Large intestine (tissue), 3 donors: ENCODE measurements at regions not wholly inside any gene's neighbourhood (a gene's known extent, or its start where the extent isn't known, plus 50 kb on each side); places are given as distances from the start of the nearest gene placed in this dataset.

Experiments used
- DNase-seq, 2 donors: peaks; one replicate each; pipeline versions ENCODE4 v3.0.0 to v3.0.0-alpha.2; 2013
- H3K27ac ChIP-seq: one replicate; pipeline ENCODE4 v1.5.1; 2013; ENCODE audit warnings: low read length
- H3K27me3 ChIP-seq: 2 replicates; pipeline ENCODE4 v1.6.1; 2013; ENCODE audit warnings: low read length; ENCODE audit not compliant: control insufficient read depth, insufficient read depth
- H3K36me3 ChIP-seq: 2 replicates; pipeline ENCODE4 v1.6.1; 2013; ENCODE audit warnings: low read length; ENCODE audit not compliant: control insufficient read depth, insufficient read depth
- H3K4me1 ChIP-seq: one replicate; pipeline ENCODE4 v1.6.1; 2013; ENCODE audit warnings: low read length; ENCODE audit not compliant: control insufficient read depth, insufficient read depth
- H3K4me3 ChIP-seq: one replicate; pipeline ENCODE4 v1.5.1; 2013; ENCODE audit warnings: low read length
- H3K9me3 ChIP-seq: one replicate; pipeline ENCODE4 v1.6.1; 2013; ENCODE audit warnings: mild to moderate bottlenecking, low read depth, low read length, moderate library complexity; ENCODE audit not compliant: control insufficient read depth
- WGBS: methylation state at CpG from one replicate; pipeline ENCODE4 v1.1.5; 2013; ENCODE audit warnings: low lambda C conversion rate; ENCODE audit not compliant: insufficient coverage; 5-methylcytosine and 5-hydroxymethylcytosine counted together

DNA sequence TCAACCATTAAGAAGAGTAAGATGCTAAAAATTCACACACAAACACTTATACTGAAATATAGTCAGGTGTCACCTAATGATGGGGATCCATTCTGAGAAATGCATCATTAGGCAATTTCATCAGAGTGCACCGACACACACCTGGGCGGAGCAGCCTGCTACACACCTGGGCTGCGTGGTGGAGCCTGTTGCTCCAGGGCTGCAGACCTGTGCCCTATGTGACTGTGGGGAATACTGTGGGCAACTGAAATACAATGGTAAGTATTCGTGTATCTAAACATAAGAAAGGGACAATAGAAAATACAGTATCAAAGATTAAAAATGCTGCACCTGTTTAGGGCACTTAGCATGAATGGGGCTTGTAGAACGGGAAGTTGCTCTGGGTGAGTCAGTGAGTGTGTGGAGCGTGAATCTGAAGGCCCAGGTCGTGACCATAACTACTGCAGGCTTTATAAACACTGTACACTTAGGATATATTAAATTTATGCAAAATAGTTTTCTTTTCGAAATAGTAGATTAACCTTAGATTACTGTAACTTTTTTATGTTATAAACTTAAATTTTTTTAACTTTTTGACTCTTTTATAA is 124.4 kb upstream of the AFDN start:
- no peaks in the 10 kb centered on the region for H3K9me3 ChIP-seq
- 79% methylated on average over 4 of the region's 8 CpGs for WGBS
- DNase-seq: no peak
- no peak overlapping the region for H3K27ac ChIP-seq
- H3K27me3 ChIP-seq: no peaks in the 10 kb centered on the region
- H3K4me1 ChIP-seq: peaks cover 12% of the 10 kb centered on the region
- H3K36me3 ChIP-seq: no peaks in the 10 kb centered on the region
- no peak overlapping the region for H3K4me3 ChIP-seq

GRCh38 chr6:167703347-167703746 is 123.4 kb upstream of the AFDN start:
- WGBS: no CpG with 5 or more reads among the region's 10 CpGs
- no peak overlapping the region for H3K4me3 ChIP-seq
- no peaks in the 10 kb centered on the region for H3K36me3 ChIP-seq
- DNase-seq: no peak
- peaks cover 12% of the 10 kb centered on the region for H3K4me1 ChIP-seq
- no peaks in the 10 kb centered on the region for H3K27me3 ChIP-seq
- H3K27ac ChIP-seq: no peak overlapping the region
- peaks cover under 1% of the 10 kb centered on the region for H3K9me3 ChIP-seq

- no CpG with 5 or more reads among the region's 10 CpGs for WGBS
- Histone ChIP-seq H3K9me3 (peaks cover 2% of the 10 kb centered on the region), H3K27ac (no peak overlapping the region), H3K27me3 (no peaks in the 10 kb centered on the region), H3K4me3 (no peak overlapping the region), H3K36me3 (no peaks in the 10 kb centered on the region), H3K4me1 (peaks cover 12% of the 10 kb centered on the region)
- no peak for DNase-seq
Measured at GRCh38 chr6:167703781-167704180, 122.9 kb upstream of the AFDN start.

DNA sequence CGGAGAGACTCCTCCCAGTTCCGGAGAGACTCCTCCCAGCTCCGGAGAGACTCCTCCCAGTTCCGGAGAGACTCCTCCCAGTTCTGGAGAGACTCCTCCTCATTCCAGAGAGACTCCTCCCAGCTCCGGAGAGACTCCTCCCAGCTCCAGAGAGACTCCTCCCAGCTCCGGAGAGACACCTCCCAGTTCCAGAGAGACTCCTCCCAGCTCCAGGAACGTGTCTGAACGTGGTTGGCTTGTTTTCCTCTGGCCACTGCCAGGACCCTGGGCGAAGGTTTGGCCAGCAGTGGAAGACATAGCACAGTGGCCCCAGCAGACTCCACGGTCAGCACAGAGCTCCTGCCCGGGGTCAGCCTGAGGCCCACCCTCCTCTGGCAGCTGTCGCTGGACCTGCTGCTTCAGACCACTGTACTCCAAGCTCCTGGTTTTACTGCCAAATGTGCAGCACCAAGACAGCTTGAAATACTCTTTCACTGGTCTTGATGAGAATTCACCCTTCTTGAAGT is 122.3 kb upstream of the AFDN start:
- peaks cover 2% of the 10 kb centered on the region for H3K9me3 ChIP-seq
- no CpG with 5 or more reads among the region's 12 CpGs for WGBS
- no peak overlapping the region for H3K4me3 ChIP-seq
- peaks cover 8% of the 10 kb centered on the region for H3K4me1 ChIP-seq
- no peak for DNase-seq
- no peak overlapping the region for H3K27ac ChIP-seq
- H3K27me3 ChIP-seq: no peaks in the 10 kb centered on the region
- no peaks in the 10 kb centered on the region for H3K36me3 ChIP-seq

- Histone ChIP-seq H3K27ac (no peak overlapping the region), H3K9me3 (peaks cover 2% of the 10 kb centered on the region), H3K4me1 (no peaks in the 10 kb centered on the region), H3K27me3 (no peaks in the 10 kb centered on the region), H3K36me3 (no peaks in the 10 kb centered on the region), H3K4me3 (no peak overlapping the region)
- DNase-seq: no peak
- no CpG with 5 or more reads among the region's 26 CpGs for WGBS
Measured at GRCh38 chr6:167705211-167705750, 121.4 kb upstream of the AFDN start.

DNA sequence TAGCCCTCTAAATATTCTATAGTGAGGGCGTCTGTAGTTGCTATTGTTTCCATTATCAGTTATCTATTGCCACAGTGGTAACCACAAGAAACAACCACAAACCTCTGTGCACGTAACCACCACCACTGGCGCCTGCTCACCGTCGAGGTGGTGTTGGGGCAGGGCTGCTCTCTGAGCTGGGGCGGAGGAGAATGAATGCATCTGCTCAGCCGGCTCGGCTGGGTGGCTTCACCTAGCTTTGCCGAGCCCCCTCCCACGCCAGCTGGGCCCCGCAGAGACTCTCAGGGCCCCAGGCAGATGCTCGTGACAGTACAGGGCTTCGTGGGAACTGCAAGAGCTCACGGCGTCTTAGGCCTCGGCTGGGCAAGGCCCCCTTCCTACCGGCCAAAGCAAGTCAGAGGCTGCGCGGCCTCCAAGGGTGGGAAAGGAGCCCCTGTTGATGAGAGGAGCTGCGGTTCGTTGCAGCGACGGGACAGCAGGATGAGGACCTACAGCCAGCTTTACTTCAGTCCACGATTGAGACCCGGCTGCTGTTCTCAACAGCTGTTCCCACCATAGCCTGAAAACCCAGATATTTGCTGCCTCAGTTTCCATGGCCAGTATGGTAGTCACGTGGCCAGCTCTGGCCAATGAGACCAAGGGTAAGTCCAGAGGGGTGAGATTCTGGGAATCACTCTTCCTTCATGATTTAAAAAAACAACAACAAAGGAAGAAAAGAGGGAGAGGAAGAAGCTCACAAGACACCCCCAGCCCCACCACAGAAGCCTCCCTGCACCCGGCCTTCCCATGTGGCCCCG is 120.2 kb upstream of the AFDN start:
- peaks cover 2% of the 10 kb centered on the region for H3K9me3 ChIP-seq
- WGBS: 80% methylated on average over 1 of the region's 28 CpGs
- peaks cover 5% of the 10 kb centered on the region for H3K4me1 ChIP-seq
- H3K27ac ChIP-seq: no peak overlapping the region
- H3K4me3 ChIP-seq: no peak overlapping the region
- H3K36me3 ChIP-seq: no peaks in the 10 kb centered on the region
- H3K27me3 ChIP-seq: no peaks in the 10 kb centered on the region
- no peak for DNase-seq

- H3K27ac ChIP-seq: no peak overlapping the region
- no peak overlapping the region for H3K4me3 ChIP-seq
- peaks cover 2% of the 10 kb centered on the region for H3K9me3 ChIP-seq
- no peak for DNase-seq
- H3K36me3 ChIP-seq: no peaks in the 10 kb centered on the region
- no CpG with 5 or more reads among the region's 25 CpGs for WGBS
- H3K27me3 ChIP-seq: no peaks in the 10 kb centered on the region
- peaks cover 17% of the 10 kb centered on the region for H3K4me1 ChIP-seq
Measured at GRCh38 chr6:167707686-167708500, 118.8 kb upstream of the AFDN start.

DNA sequence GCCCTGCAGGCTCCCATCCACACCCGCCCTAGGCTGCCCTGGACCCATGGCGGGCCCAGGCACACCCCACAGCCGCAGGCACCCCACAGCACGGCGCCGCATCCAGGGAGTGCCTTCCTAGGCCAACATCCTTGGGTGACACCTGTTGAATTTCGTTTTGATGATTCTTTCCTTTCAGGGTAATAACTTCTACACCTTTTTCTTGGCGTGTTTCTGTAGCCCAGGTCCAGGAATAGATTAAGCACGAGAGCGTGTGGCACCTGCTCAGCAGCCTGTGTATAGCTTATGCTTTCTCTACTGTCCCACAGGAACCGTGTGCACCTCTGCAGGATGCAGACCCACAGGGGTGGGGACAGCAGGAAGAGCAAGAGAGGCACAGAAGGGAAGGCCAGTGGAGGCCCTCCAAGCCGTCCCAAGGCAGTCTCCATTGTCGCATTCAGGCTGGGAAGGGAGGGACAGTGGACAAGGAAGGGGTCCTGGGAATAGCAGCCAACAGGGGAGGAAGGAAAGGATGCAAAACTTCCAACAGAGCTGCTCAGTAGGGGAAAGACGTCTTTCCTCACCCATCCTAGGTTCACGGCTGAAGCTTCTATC is 118.1 kb upstream of the AFDN start:
- Histone ChIP-seq H3K4me1 (peaks cover 19% of the 10 kb centered on the region), H3K9me3 (peaks cover 2% of the 10 kb centered on the region), H3K4me3 (no peak overlapping the region), H3K27me3 (no peaks in the 10 kb centered on the region), H3K36me3 (no peaks in the 10 kb centered on the region), H3K27ac (no peak overlapping the region)
- WGBS: 100% methylated on average over 2 of the region's 15 CpGs
- DNase-seq: no peak

DNA sequence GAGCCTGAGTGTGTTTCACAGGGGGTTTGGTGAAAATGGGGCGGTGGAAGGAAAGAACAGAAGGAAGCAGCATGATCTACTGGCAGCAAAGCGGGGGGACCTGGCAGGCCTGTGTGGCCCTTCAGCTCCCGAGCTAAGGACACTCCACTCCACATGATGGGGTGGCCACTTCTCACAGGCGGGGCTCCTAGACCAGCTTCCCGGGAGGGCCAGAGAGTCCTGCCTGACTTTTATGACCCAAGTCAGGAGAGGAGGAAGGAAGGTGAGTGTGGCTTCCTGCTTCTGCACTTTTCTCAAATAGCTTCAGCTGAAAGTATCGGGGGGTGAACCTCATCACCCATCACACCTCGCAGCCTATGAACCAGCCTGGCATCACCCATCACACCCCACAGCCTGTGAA is 117.5 kb upstream of the AFDN start:
- WGBS: no CpG with 5 or more reads among the region's 7 CpGs
- DNase-seq: no peak
- no peak overlapping the region for H3K27ac ChIP-seq
- no peaks in the 10 kb centered on the region for H3K36me3 ChIP-seq
- no peaks in the 10 kb centered on the region for H3K27me3 ChIP-seq
- peaks cover 2% of the 10 kb centered on the region for H3K9me3 ChIP-seq
- H3K4me1 ChIP-seq: peaks cover 19% of the 10 kb centered on the region
- no peak overlapping the region for H3K4me3 ChIP-seq
